K562 (cell line): ENCODE measurements at regions not wholly inside any gene's neighbourhood (a gene's known extent, or its start where the extent isn't known, plus 50 kb on each side); places are given as distances from the start of the nearest gene placed in this dataset.

Experiments used
- ATAC-seq: fragments of 200-7000 bp; cut with Tn5 transposase; 3 replicates; pipeline ENCODE4 v1.9.1; 2020; ENCODE audit warnings: moderate library complexity
- BruUV-seq: library from RNA; stranded (reverse); fragments of 400-500 nt; replicated peaks from 2 replicates; lab custom pipeline; 2021; lab: Mats Ljungman, UMichigan
- CTCF ChIA-PET: fragments of 300-600 bp; formaldehyde crosslinking; extraction: SDS; loops from one replicate; lab custom pipeline; 2021; ENCODE audit warnings: low intra/inter-chr PET ratio; lab: Yijun Ruan, JAX
- POLR2A ChIA-PET: fragments of 300-600, 350-650 bp; sonication (Branson Sonifier 250); formaldehyde crosslinking; extraction: SDS; loops from one replicate; lab custom pipeline; 2021; ENCODE audit warnings: antibody characterized with exemption, inconsistent platforms; lab: Yijun Ruan, JAX
- DNase-seq, 4 experiments: peaks; one replicate each; pipeline versions ENCODE4 v3.0.0 to v3.0.0-alpha.2; 2011 to 2018; ENCODE audit warnings: low spot score in 3 of 4, mixed read lengths in 3 of 4; ENCODE audit errors: extremely low read depth in 1 of 4
- FAIRE-seq: peaks from 2 replicates; lab custom pipeline; 2011; peaks lifted over from hg19 to GRCh38; lab: Jason Lieb, UNC
- H2AFZ ChIP-seq: 2 replicates; pipeline ENCODE4 v1.6.0; 2011; ENCODE audit warnings: low read depth, low read length, control low read depth, inconsistent platforms
- H3K27ac ChIP-seq: fragments of 200-600 bp; 3 replicates; pipeline ENCODE4 v1.8.0; 2011; ENCODE audit warnings: low read depth, mild to moderate bottlenecking, control low read depth, inconsistent platforms, low read length, moderate library complexity, mixed read lengths; ENCODE audit errors: extremely low read depth
- H3K27me3 ChIP-seq, 2 experiments: fragments of 300-600 bp in 1 of 2; 2 replicates in 1 of 2; 3 replicates in 1 of 2; pipeline versions ENCODE4 v1.6.0 to v1.8.0; 2011; ENCODE audit warnings: inconsistent platforms in 2 of 2, low read length in 2 of 2, mild to moderate bottlenecking in 1 of 2, mixed read lengths in 1 of 2, moderate library complexity in 1 of 2; ENCODE audit not compliant: control insufficient read depth in 2 of 2, insufficient read depth in 2 of 2
- H3K36me3 ChIP-seq: fragments of 300-600 bp; 3 replicates; pipeline ENCODE4 v1.8.0; 2011; ENCODE audit warnings: mild to moderate bottlenecking, low read length, inconsistent platforms; ENCODE audit not compliant: control insufficient read depth, insufficient read depth
- H3K4me1 ChIP-seq, 2 experiments: fragments of 200-600 bp in 1 of 2; replicated peaks in 1 of 2; 2 replicates in 1 of 2; 3 replicates in 1 of 2; pipeline versions ENCODE4 v1.5.1 to v1.8.0; 2011; ENCODE audit warnings: inconsistent platforms in 2 of 2, low read length in 2 of 2, mild to moderate bottlenecking in 1 of 2, mixed read lengths in 1 of 2, moderate library complexity in 1 of 2; ENCODE audit not compliant: control insufficient read depth in 2 of 2, insufficient read depth in 2 of 2
- H3K4me2 ChIP-seq: 2 replicates; pipeline ENCODE4 v1.6.1; 2011; ENCODE audit warnings: low read length, control low read depth, inconsistent platforms, mixed read lengths; ENCODE audit not compliant: insufficient read depth
- H3K4me3 ChIP-seq: fragments of 200-600 bp; sonication (generic), shearing (Covaris generic); 2 replicates; pipeline ENCODE4 v1.5.1; 2016; ENCODE audit warnings: control low read depth, inconsistent platforms
- H3K79me2 ChIP-seq: fragments of 200-600 bp; 3 replicates; pipeline ENCODE4 v1.8.0; 2011; ENCODE audit warnings: low read length, inconsistent platforms; ENCODE audit not compliant: control insufficient read depth, insufficient read depth
- H3K9ac ChIP-seq, 2 experiments: 2 replicates each; pipeline versions ENCODE4 v1.6.0 to v1.6.1; 2011; ENCODE audit warnings: low read depth in 2 of 2, low read length in 2 of 2, control low read depth in 1 of 2, inconsistent platforms in 1 of 2, mild to moderate bottlenecking in 1 of 2, mixed read lengths in 1 of 2; ENCODE audit not compliant: insufficient read depth in 1 of 2
- H3K9me1 ChIP-seq: one replicate; pipeline ENCODE4 v1.6.0; 2011; ENCODE audit warnings: inconsistent platforms, mild to moderate bottlenecking, low read length, moderate library complexity; ENCODE audit not compliant: control insufficient read depth, insufficient read depth
- H3K9me3 ChIP-seq: replicated peaks from 2 replicates; pipeline ENCODE4 v1.5.1; 2011; ENCODE audit warnings: low read depth, low read length, inconsistent platforms; ENCODE audit not compliant: control insufficient read depth, insufficient read depth
- H4K20me1 ChIP-seq: replicated peaks from 2 replicates; pipeline ENCODE4 v1.6.1; 2011; ENCODE audit warnings: low read length, inconsistent platforms, mixed read lengths; ENCODE audit not compliant: control insufficient read depth, insufficient read depth
- ARHGAP35 ChIP-seq: fragments of 450-650 bp; IDR thresholded peaks from 2 replicates; pipeline ENCODE4 v1.6.1; 2018; ENCODE audit not compliant: partially characterized antibody
- C11orf30 ChIP-seq: fragments of 450-650 bp; IDR thresholded peaks from 2 replicates; pipeline ENCODE4 v1.6.1; 2016; ENCODE audit warnings: low read depth, mild to moderate bottlenecking
- GATA2 ChIP-seq: sonication (generic); formaldehyde crosslinking; IDR thresholded peaks from 2 replicates; pipeline ENCODE4 v1.4.0; 2020; ENCODE audit warnings: mild to moderate bottlenecking, missing genetic modification reagents
- GTF2B ChIP-seq: IDR thresholded peaks from 2 replicates; pipeline ENCODE4 v1.6.1; 2011; ENCODE audit not compliant: insufficient read length; ENCODE audit errors: extremely low read depth
- HDAC3 ChIP-seq: fragments of 450-650 bp; IDR thresholded peaks from 2 replicates; pipeline ENCODE4 v1.6.1; 2018; ENCODE audit warnings: borderline replicate concordance, mild to moderate bottlenecking, moderate library complexity; ENCODE audit not compliant: partially characterized antibody
- HMG20B ChIP-seq: fragments of 250-450 bp; sonication (Bioruptor Pico); IDR thresholded peaks from 2 replicates; pipeline ENCODE4 v1.5.0; 2021; ENCODE audit warnings: mild to moderate bottlenecking
- MAFF ChIP-seq: IDR thresholded peaks from 2 replicates; pipeline ENCODE4 v1.6.1; 2012; ENCODE audit warnings: low read length, improper control_type of control experiment
- MAFG ChIP-seq: fragments of 450-650 bp; conservative IDR thresholded peaks from 2 replicates; pipeline ENCODE4 v1.6.1; 2016; ENCODE audit warnings: missing genetic modification characterization, missing compliant biosample characterization
- MAFK ChIP-seq: IDR thresholded peaks from 2 replicates; pipeline ENCODE4 v1.6.1; 2011; ENCODE audit warnings: low read length, improper control_type of control experiment
- MAX ChIP-seq: sonication (generic); formaldehyde crosslinking; IDR thresholded peaks from 2 replicates; pipeline ENCODE4 v1.9.0; 2022; ENCODE audit warnings: mild to moderate bottlenecking, missing genetic modification reagents
- NR4A1 ChIP-seq, 2 experiments: fragments of 250-450 bp in 1 of 2; fragments of 450-650 bp in 1 of 2; sonication (Bioruptor Pico) in 1 of 2; IDR thresholded peaks; 2 replicates each; pipeline versions ENCODE4 v1.4.0 to v1.6.1; 2016 to 2020; ENCODE audit warnings: mild to moderate bottlenecking in 2 of 2, missing compliant biosample characterization in 1 of 2, missing genetic modification characterization in 1 of 2, moderate library complexity in 1 of 2
- SMAD1 ChIP-seq: fragments of 150-350 bp; IDR thresholded peaks from 2 replicates; pipeline ENCODE4 v1.6.1; 2014; ENCODE audit warnings: low read length, low read depth; ENCODE audit not compliant: partially characterized antibody
- TCF7 ChIP-seq: sonication (generic); IDR thresholded peaks from 2 replicates; pipeline ENCODE4 v1.6.1; 2016; ENCODE audit warnings: antibody characterized with exemption, borderline replicate concordance
- U2AF2 ChIP-seq: fragments of 200-400 bp; formaldehyde crosslinking; optimal IDR thresholded peaks from 2 replicates; pipeline ENCODE3; 2017; ENCODE audit warnings: low read depth, mild to moderate bottlenecking, low read length
- USF1 ChIP-seq: sonication (generic); formaldehyde crosslinking; IDR thresholded peaks from 2 replicates; pipeline ENCODE4 v1.9.0; 2022; ENCODE audit warnings: mild to moderate bottlenecking, missing genetic modification reagents
- ZNF316 ChIP-seq: fragments of 450-650 bp; IDR thresholded peaks from 2 replicates; pipeline ENCODE4 v1.6.1; 2016
- ZNF347 ChIP-seq: fragments of 450-650 bp; formaldehyde crosslinking; IDR thresholded peaks from 2 replicates; pipeline ENCODE4 v1.4.0; 2020; ENCODE audit warnings: low read depth, mild to moderate bottlenecking, moderate library complexity
- ZNF444 ChIP-seq: fragments of 250-450 bp; sonication (Bioruptor Pico); IDR thresholded peaks from 2 replicates; pipeline ENCODE4 v1.4.0; 2020; ENCODE audit warnings: mild to moderate bottlenecking, moderate library complexity
- WGBS: fragments of 100-300 bp; shearing (Covaris generic); methylation state at CpG from one replicate; pipeline ENCODE4 v1.1.6; 2016; ENCODE audit warnings: low coverage, mixed read lengths; ENCODE audit not compliant: insufficient coverage; ENCODE audit errors: missing lambda C conversion rate; 5-methylcytosine and 5-hydroxymethylcytosine counted together
- in situ Hi-C: fragments of 300-500 bp; cut with MboI; formaldehyde crosslinking; loops from 4 replicates; pipeline ENCODE4 v1.15.0; 2018; ENCODE audit warnings: inconsistent platforms, mixed read lengths
- intact Hi-C: fragments of 100-400 bp; cut with micrococcal nuclease; formaldehyde crosslinking; loops from 2 replicates; pipeline ENCODE4 v1.14.2; 2022

- intact Hi-C loops (no loop called here), in situ Hi-C loops (no loop called here)
- Histone ChIP-seq H3K9me1 (no peaks in the 10 kb centered on the region), H3K36me3 (no peaks in the 10 kb centered on the region), H4K20me1 (no peaks in the 10 kb centered on the region), H3K4me1 (no peaks in the 10 kb centered on the region), H3K4me3 (no peak overlapping the region), H3K27ac (no peak overlapping the region), H3K79me2 (no peaks in the 10 kb centered on the region), H3K9ac (no peak overlapping the region), H3K4me2 (no peak overlapping the region), H2AFZ (no peak overlapping the region), H3K27me3 (peaks cover 2 to 15% of the 10 kb centered on the region in 2 experiments; a peak in 3 of 5 replicates), H3K9me3 (no peaks in the 10 kb centered on the region)
- TF ChIP-seq C11orf30 (peak; percentile 64), MAFK (peak; percentile 67), MAFG (tag) (peak; percentile 62), TCF7 (no peak), MAFF (peak; percentile 58), ZNF316 (peak; percentile 76)
- WGBS, result 0% methylated on average over 1 of the region's 1 CpG
- POLR2A ChIA-PET, result no interaction called here
- CTCF ChIA-PET, result no interaction called here
- no peak for FAIRE-seq
- BruUV-seq, result no TSS peak
- ATAC-seq, result no peak
- no peak for DNase-seq
Measured at GRCh38 chr5:36759117-36759516, 117.5 kb upstream of the NIPBL start.

GRCh38 chr5:36763454-36763853, 113.1 kb upstream of the NIPBL start:
- Histone ChIP-seq H3K36me3 (no peaks in the 10 kb centered on the region), H3K9me3 (no peaks in the 10 kb centered on the region), H2AFZ (no peak overlapping the region), H3K27me3 (peaks cover 5 to 6% of the 10 kb centered on the region in 2 experiments; a peak in 3 of 5 replicates), H3K4me2 (no peak overlapping the region), H3K4me1 (no peaks in the 10 kb centered on the region), H3K79me2 (no peaks in the 10 kb centered on the region), H3K27ac (no peak overlapping the region), H4K20me1 (no peaks in the 10 kb centered on the region), H3K9ac (no peak overlapping the region), H3K4me3 (no peak overlapping the region), H3K9me1 (no peaks in the 10 kb centered on the region)
- intact Hi-C loops, result no loop called here
- no TSS peak for BruUV-seq
- ChIA-PET CTCF (no interaction called here), POLR2A (no interaction called here)
- ATAC-seq (no peak), FAIRE-seq (no peak), DNase-seq (no peak)
- WGBS, result 2% methylated on average over 7 of the region's 7 CpGs
- in situ Hi-C loops, result no loop called here
- no peak for TF ChIP-seq GATA2
- no peak for TF ChIP-seq ARHGAP35
- no peak for TF ChIP-seq ZNF347
- no peak for TF ChIP-seq MAX (CRISPR knock-in tag)
- no peak for TF ChIP-seq U2AF2
- no peak for TF ChIP-seq SMAD1
- no peak for TF ChIP-seq HMG20B
- TF ChIP-seq HDAC3, result no peak
- TF ChIP-seq NR4A1 (CRISPR knock-in tag; IDR thresholded peaks at IDR 0.05), result no peak
- TF ChIP-seq NR4A1 (tag; IDR thresholded peaks at IDR 0.05), result no peak
- no peak for TF ChIP-seq GTF2B
- no peak for TF ChIP-seq ZNF444
- no peak for TF ChIP-seq USF1
